Motor neuron (in vitro differentiated cells): ENCODE measurements at regions not wholly inside any gene's neighbourhood (a gene's known extent, or its start where the extent isn't known, plus 50 kb on each side); places are given as distances from the start of the nearest gene placed in this dataset.

ENCODE experiments used
- ATAC-seq, 8 experiments: fragments of 200-7000 bp; cut with Tn5 transposase; replicated peaks in 6 of 8; 2 replicates each; pipeline ENCODE4 v1.8.0; 2021; ENCODE audit warnings: mild to moderate bottlenecking in 8 of 8, moderate library complexity in 8 of 8
- H3K27ac ChIP-seq, 2 donors: fragments of 250-450 bp; sonication (Bioruptor Pico); 2 replicates each; pipeline ENCODE4 v1.9.0; 2021; ENCODE audit warnings: antibody characterized with exemption in 2 of 2, mild to moderate bottlenecking in 2 of 2, moderate library complexity in 1 of 2
- H3K4me1 ChIP-seq, 2 donors: fragments of 250-450 bp; sonication (Bioruptor Pico); replicated peaks in 1 of 2; 2 replicates each; pipeline ENCODE4 v1.6.1; 2021; ENCODE audit warnings: antibody characterized with exemption in 2 of 2, mild to moderate bottlenecking in 2 of 2, moderate library complexity in 1 of 2
- H3K4me3 ChIP-seq, 5 donors: fragments of 250-450 bp; sonication (Bioruptor Pico); 2 replicates each; pipeline ENCODE4 v1.9.0; 2021; ENCODE audit warnings: antibody characterized with exemption in 5 of 5, mild to moderate bottlenecking in 5 of 5, moderate library complexity in 4 of 5
- WGBS, 10 experiments: fragments of 450-650 bp; shearing (Covaris generic); methylation state at CpG; one replicate each; pipeline ENCODE4 v1.0.0; 2022; 5-methylcytosine and 5-hydroxymethylcytosine counted together
- in situ Hi-C, 9 experiments: fragments of 400-800 bp; cut with MboI; loops; one replicate each; pipeline ENCODE4 v1.15.0; 2021; ENCODE audit warnings: low sequenced_read_pairs in 9 of 9, low pct_unique_long_range_greater_than_20kb in 2 of 9; ENCODE audit not compliant: unreplicated experiment in 9 of 9

DNA sequence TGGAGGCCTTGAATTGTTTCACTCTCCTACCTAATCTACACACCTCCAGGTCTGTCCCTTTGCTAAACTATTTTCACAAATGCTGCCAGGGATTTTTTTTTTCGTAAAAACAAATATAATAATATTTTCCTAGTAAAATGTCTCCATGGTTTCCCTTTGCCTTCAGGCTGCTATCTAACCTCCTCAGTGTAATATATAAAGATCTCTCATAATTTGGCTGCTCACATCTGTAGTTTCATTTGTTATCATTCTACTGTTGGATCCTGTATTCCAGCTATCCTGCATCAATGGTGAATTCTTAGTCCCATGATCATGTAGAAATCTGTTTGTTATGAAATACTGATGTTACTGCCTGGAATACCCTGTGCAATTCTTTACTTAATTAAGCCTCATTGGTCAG is 211.9 kb upstream of the CHRM2 start:
- Histone ChIP-seq H3K4me1 (peaks cover 0 to 7% of the 10 kb centered on the region in 2 donors), H3K4me3 (no peak overlapping the region), H3K27ac (no peak overlapping the region)
- in situ Hi-C loops, result no loop called here
- ATAC-seq, result no peak
- 20 to 100% (median 67%) methylated on average over 1 of the region's 1 CpG; no CpG with 5 or more reads in 1 of the 10 experiments for WGBS, 10 experiments

DNA sequence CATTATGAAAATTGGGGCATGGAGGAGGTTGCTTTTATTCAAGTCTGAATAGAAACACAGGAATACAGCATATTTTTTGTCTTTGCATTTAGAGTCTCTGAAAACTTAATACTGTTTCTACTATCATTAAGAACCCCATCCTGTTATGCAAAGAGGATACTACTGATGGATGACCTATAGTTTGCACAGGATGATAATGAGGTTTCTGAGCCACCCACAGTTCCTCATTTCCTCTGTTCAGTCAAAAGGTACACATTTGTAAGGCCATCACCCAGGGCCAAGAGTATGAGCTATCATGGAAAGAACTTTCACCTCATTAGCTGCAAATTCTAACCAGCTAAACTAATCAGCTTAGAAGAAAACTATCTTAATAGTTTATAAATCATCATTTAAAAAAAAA is 213.0 kb upstream of the CHRM2 start:
- Histone ChIP-seq H3K4me3 (no peak overlapping the region), H3K27ac (no peak overlapping the region), H3K4me1 (peaks cover 0 to 7% of the 10 kb centered on the region in 2 donors)
- in situ Hi-C loops, result no loop called here
- ATAC-seq, result no peak

DNA sequence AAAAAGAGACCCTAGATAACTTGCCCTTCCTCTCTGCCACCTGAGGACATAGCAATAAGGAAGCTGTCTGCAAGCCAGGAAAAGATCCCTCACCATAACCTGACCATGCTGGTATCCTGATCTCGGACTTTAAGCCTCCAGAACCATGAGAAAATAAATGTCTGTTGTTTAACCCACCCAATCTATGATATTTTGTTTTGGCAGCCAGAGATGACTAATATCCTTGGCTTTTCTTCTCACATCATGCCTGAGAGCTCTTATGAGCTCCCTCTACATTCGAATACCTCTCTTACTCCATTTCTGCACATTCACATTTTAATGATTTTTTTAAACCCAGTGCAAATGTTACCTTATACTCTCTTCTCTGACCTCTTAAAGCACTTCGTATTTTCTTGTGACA is 214.0 kb upstream of the CHRM2 start:
- Histone ChIP-seq H3K4me3 (no peak overlapping the region), H3K4me1 (peaks cover 0 to 7% of the 10 kb centered on the region in 2 donors), H3K27ac (no peak overlapping the region)
- in situ Hi-C loops, result no loop called here
- 0 to 100% (median 82%) methylated on average over 1 to 3 of the region's 3 CpGs for WGBS, 10 experiments
- no peak for ATAC-seq

DNA sequence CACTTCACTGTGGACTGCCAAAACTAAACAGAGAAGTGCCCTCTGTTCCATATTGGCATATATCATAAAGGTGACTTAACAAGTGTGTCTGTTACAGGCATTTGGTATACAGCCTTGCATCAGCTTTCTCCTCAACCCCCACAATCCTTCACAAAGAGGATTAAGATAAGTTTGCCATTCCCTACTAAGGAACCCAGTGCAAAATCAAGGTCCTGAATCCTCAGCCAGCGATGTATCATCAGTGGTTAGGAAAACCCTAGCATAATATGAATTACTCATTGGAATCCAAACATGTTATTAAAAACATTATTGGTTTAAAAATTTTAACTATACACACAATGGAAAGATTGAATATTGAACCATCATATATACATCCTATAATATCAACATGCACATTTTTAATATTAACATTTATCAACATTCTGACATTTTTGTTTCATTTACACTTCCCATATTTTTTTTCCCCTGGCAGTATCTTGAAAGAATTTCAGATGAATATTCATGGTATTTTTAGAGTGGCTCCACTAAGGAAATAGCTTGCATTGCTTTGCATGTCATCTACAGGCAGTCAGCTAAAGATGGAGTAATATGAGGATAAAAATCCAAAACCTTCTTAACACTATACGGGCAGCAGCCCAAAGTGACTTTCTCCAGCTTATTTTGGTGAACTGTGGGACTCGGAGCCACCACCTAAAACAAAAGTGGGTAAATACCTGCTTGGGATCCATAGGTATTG is 215.6 kb upstream of the CHRM2 start:
- peak in 3 of 8 experiments; percentile 68 to 83 (median 68) for ATAC-seq
- no peak overlapping the region for H3K4me3 ChIP-seq
- in situ Hi-C loops, result no loop called here
- WGBS, 10 experiments, result 10 to 100% (median 83%) methylated on average over 1 to 3 of the region's 3 CpGs; no CpG with 5 or more reads in 1 of the 10 experiments
- no peak overlapping the region for H3K27ac ChIP-seq
- H3K4me1 ChIP-seq, result peaks cover 0 to 4% of the 10 kb centered on the region in 2 donors

DNA sequence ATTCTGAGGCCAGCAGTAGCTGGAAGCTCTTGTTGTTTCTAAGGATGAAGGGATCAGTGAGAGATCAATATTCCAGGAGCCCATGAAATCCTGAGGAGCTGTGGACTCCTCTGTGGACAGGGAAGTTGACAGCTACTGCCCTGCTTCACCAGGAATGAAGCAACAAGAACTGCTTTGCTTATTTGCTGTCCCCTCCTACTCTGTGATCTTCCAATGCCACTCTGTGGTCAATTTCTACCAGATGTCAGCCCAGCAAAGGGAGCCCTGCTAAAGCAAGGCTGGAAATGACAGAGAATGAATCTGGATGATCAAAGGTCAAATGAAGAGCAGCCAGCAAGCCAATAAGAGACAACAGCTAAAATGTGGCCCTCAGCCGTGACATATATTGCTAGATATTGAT is 227.5 kb upstream of the CHRM2 start:
- 0 to 100% (median 82%) methylated on average over 1 of the region's 1 CpG; no CpG with 5 or more reads in 5 of the 10 experiments for WGBS, 10 experiments

DNA sequence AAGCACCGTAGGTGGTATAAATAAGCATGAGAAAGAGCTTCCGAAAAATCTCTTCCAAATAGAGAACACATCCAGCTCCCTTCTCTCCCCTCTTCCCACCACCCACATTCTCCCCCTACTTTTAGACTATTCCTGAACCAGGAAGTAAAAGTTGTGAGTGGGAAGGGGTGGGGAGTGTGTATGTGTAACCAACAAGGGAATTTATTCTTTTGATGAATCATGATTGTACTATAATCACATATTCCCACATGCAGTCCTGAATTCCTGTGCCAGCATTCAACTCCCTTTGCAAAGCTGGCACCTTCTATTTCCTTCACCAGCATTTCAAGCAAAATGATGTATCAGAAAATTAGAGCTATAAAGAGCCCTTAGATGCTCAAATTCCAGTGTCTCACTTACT is 230.6 kb upstream of the CHRM2 start:
- WGBS, 10 experiments, result 14 to 100% (median 60%) methylated on average over 1 to 2 of the region's 2 CpGs; no CpG with 5 or more reads in 1 of the 10 experiments
- Histone ChIP-seq H3K4me3 (no peak overlapping the region), H3K4me1 (no peaks in the 10 kb centered on the region), H3K27ac (no peak overlapping the region)
- ATAC-seq, result peak in 3 of 8 experiments; percentile 61 to 77 (median 69)
- in situ Hi-C loops, result no loop called here

More for the DNA sequence above, 227.5 kb upstream of the CHRM2 start:
- peak in 2 of 8 experiments; percentile 42 to 43 for ATAC-seq
- in situ Hi-C loops, result no loop called here
- Histone ChIP-seq H3K27ac (no peak overlapping the region), H3K4me3 (no peak overlapping the region), H3K4me1 (no peaks in the 10 kb centered on the region)

DNA sequence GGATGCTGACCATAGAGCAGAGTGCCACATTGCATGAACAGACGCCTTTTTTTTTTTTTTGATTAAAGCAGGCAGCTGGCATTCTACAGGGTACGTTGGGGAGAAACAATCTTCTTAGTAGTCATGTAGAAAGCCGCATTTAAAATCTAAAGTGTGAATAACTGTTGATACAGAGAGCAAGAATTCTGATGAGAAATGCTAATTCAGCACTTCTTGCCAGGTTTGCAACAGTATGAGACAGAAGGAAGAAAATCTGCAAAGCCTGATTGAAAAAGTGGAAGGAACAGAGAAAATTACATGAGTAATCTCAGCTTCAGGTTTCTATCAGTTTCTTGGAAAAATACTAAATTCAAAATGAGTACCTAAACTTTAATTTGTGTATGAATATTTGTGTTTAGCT is 232.7 kb upstream of the CHRM2 start:
- Histone ChIP-seq H3K4me3 (no peak overlapping the region), H3K4me1 (no peaks in the 10 kb centered on the region), H3K27ac (no peak overlapping the region)
- WGBS, 10 experiments, result 0 to 100% (median 81%) methylated on average over 1 to 3 of the region's 3 CpGs
- in situ Hi-C loops, result no loop called here
- no peak for ATAC-seq

DNA sequence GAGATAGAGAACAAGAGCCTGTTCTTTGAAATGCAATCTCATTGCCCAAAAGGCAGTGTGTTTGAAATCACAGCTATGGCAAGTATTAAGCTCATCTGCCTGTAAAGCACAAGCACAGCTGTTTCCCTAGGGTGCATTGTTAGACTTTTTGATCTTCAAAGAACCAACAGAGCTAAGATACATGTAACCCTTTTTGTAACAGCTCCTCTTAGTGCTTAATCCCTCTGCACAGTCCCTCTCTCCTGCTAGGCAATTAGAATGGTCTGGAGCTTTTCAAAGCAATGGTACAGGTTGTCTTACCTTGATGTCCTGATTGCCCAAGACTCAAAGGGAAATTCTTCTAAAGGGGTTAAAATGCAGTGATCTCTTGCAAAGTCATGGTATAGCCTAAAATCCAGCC is 249.6 kb upstream of the CHRM2 start:
- ATAC-seq, result no peak
- Histone ChIP-seq H3K27ac (no peak overlapping the region), H3K4me3 (no peak overlapping the region), H3K4me1 (no peaks in the 10 kb centered on the region)
- in situ Hi-C loops, result no loop called here

DNA sequence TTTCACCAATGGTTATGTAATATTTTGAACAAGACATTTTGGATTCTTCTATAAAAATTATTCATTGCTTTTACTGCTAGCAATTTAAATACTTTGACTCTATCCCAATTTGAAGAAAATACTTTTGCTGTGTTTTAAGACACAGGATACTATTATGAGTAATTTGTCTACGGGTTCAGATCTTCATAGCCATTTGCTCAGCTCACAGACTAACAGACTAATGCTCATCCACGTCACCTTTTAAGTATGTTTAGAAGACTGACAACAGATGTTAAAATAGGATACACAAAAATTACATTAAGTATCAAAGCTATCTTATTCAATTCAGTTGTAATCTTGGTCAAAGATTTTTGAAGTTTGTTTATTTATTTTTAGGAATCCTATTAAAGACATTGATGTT is 251.3 kb upstream of the CHRM2 start:
- no peak for ATAC-seq
- WGBS, 10 experiments, result 6 to 91% (median 60%) methylated on average over 1 to 2 of the region's 2 CpGs; no CpG with 5 or more reads in 1 of the 10 experiments

DNA sequence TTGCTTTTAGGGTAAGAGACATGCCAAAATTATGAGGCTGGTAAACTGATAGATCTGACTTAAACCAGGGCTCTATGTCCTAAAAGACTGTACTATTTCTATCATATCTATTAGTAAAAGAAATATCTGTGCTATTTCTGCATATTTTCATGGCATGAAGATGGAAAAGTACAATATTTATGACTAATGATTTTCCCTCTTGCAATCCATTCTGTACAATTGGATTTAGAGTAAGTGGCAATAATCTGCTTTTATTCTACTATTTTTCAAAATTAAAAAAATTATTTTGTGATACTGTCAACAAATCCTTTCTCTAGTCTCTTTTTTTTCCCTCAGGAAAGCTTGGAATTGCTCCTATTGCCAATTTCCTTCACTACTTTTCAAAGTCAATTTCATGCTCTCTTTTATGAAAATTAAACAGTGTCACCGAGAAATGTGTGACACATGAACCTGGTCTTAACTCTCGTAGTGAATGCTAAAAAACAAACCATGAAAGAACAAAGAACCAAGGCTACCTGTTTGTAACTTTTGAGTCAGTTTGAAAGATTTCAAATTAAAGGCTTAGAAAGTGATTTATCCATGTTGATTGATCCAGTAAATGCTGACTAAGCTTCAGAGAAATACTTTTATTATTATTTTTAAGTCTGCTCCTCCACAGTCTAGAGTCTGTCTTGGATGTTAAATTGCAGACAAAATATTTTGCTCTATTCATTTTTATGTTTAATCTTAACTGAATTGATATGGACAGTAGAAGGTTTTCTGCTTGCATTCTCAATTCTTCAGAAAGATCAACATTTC is 262.7 kb upstream of the CHRM2 start:
- in situ Hi-C loops, result no loop called here
- WGBS, 10 experiments, result 0 to 100% (median 80%) methylated on average over 1 to 2 of the region's 2 CpGs; no CpG with 5 or more reads in 1 of the 10 experiments

More for the DNA sequence above, 251.3 kb upstream of the CHRM2 start:
- no peak overlapping the region for H3K27ac ChIP-seq
- H3K4me1 ChIP-seq, result no peaks in the 10 kb centered on the region
- no peak overlapping the region for H3K4me3 ChIP-seq
- in situ Hi-C loops, result no loop called here

DNA sequence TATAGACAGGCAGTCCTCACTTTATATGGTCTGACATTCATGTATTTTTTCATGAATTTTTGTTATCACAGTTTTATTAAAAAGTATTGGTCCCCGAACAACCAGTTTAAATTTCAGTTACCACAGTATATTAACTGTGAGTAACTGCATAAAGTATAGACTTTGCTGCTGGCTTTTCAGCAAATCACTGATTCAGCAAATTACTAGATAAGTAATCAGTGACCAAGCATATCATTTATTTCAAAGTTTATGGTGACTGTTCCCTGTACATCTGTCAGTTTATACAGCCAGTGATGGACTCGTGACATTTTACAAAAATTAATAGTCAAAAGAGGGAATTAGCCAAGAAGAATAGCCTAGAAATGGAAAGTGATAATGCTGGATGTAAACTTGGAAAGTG is 266.7 kb upstream of the CHRM2 start:
- no peak overlapping the region for H3K27ac ChIP-seq
- in situ Hi-C loops, result no loop called here
- no peaks in the 10 kb centered on the region for H3K4me1 ChIP-seq
- no peak for ATAC-seq
- 0 to 70% (median 47%) methylated on average over 1 to 2 of the region's 2 CpGs for WGBS, 10 experiments
- no peak overlapping the region for H3K4me3 ChIP-seq

More for the DNA sequence above, 262.7 kb upstream of the CHRM2 start:
- Histone ChIP-seq H3K27ac (no peak overlapping the region), H3K4me1 (no peaks in the 10 kb centered on the region), H3K4me3 (no peak overlapping the region)
- no peak for ATAC-seq

DNA sequence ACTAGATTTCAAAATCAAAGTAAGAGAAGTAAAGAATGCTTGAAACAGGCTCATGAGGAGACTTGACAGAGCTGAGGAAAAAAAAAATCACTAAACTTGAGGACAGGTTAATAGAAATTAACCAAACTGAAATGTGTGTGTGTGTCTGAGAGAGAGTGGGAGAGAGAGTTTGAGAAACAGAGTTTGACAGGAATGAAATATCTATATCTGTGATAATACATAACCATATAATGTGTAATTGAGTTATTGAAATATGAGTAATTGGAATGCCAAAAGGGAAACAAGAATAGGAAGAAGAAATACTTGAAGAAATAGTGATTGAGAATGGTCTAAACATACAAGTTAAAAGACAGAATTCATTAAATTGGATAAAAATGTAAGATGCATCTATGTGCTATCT is 268.0 kb upstream of the CHRM2 start:
- no peak overlapping the region for H3K27ac ChIP-seq
- in situ Hi-C loops, result no loop called here
- H3K4me1 ChIP-seq, result no peaks in the 10 kb centered on the region
- no peak for ATAC-seq
- H3K4me3 ChIP-seq, result no peak overlapping the region

DNA sequence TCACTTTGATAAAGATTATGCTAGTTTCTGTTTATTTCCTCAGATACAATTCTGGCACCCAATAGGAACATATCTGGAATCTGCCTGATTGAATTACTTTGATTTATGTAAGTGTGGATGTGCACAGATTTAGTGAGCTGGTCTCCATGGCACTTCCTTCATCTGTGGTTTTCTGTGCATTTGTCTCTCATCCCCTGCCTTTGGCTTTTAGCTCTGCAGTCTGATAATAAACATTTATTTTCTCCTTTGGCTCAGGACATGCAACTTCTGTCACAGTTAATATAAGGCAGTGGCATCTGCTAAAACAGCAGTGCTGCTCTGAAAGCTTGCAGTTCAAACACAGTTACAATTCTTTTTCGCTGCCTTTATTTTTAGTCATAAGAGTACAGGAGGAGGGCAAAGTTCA is 273.7 kb upstream of the CHRM2 start:
- 0 to 100% (median 80%) methylated on average over 1 of the region's 1 CpG; no CpG with 5 or more reads in 3 of the 10 experiments for WGBS, 10 experiments
- Histone ChIP-seq H3K4me3 (no peak overlapping the region), H3K4me1 (no peaks in the 10 kb centered on the region), H3K27ac (no peak overlapping the region)
- peak in 2 of 8 experiments; percentile 56 to 82 for ATAC-seq
- in situ Hi-C loops, result no loop called here
